ENCODE measurements at regions not wholly inside any gene's neighbourhood (a gene's known extent, or its start where the extent isn't known, plus 50 kb on each side); places are given as distances from the start of the nearest gene placed in this dataset.

DNA sequence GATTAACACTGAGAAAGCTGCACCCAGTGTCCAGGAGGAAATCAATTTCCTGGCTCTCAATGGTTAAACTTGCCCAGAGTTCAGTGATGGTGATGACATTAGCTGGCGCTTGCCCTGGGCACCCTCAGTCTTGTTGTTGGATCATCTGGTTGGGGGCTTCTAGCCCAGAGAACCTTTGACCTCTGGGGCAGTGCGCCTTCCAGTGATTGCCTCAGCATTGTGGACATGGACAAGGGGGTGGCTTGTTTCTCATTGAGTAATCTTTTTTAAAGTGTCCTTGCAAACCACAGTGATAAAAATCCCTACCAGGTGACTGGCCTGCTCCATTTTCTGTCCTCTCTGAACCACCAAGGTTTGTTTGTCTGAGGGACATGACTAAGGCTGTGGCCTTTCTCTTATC, 95.6 kb upstream of the USP9Y start:
- no peak for DNase-seq

DNA sequence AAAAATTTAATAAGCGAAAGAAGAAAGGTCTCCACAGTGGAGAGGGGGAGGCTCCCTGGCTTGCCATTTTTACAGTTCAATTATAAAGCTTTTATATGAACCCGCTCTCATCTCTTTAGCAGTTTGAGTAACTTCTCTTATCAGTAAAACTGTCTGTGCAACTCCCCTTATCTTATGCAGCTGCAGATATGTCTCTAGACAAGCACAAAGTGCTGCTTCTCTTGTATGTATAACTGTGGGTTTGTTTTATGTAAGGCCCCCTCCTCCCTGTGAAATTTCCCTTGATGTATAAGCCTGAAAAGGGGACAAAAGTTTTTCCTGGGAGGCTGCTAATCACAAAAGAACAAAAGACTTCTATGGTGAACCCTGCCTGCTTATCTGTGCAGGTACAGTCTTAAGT, 90.2 kb upstream of the USP9Y start:
- DNase-seq: no peak

DNA sequence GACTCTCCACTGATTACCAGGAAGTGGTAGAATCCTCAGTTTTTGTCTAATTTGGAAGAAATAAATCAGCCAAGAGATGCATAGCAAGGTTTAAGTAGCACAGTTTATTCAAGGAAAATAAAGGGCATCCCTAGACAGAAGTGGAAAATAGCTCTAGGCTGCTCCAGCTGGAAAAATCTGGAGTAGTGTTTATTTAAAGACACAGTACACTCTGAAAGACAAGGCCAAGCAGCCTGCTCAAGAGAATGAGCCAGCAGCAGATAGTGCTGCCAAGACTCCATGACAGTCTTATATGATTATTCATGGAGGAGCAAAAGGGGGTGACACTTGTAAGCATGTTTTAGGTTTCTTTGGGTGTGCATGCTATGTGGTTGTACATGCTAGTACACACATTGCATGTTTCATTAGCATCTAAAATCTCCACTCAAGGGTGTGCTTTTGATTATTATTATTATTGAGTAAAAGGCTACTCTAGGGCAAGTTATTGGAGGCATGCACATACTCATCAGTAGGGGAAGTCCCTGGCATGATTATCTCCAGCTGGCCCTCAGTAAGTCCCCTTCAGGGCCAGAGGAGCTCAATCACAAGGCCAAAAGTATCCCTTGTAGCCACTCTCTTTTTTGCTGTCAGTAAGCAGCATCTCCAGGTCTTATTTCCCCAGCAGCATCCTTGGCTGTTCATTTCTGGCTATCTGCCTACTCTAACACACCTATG, 85.1 kb upstream of the USP9Y start:
- DNase-seq: no peak

DNA sequence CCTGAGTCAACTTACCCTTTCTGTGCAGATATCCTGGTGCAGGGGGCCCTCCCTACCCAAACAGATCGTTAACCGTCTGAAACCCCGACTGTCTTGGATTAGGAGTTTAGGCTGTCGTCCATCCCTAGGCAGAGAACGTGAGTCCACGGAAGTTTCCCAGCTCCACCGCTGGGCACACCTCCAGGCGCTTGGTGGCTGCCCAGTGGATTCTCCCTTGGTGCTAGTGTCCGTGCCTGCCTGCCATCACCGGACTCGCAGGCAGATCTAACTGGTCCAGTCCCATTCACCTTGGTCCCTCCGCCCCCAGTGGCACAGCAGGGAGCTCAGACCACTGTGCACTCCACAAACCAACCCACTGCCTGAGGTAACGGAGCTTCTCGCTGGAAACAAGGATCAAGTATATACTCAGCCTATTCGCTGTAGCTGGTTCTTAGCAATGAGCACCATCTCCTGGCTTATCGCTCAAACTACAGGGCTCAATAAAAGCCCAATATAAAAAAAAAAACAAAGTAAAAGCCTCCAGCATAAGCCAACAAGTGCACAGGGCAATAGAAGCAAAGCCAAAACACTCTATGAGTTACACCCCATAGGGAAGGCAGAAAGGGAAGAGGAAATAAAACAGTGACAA, 79.5 kb upstream of the USP9Y start:
- no peak for DNase-seq

DNA sequence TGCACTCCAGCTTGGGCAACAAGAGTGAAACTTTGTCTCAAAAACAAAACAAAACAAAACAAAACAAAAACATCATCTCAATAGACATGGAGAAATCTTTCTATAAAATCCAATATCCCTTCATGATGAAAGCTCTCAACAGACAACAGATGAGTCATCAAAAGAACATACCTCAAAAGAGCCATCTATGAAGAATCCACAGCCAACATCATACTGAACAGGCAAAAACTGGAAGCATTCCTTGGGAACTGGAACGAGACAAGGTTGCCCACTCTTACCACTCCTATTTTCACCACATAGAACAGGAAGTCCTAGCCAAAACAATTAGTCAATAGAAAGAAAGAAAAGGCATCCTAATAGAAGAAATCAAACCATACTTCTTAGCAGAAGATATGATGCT, 77.8 kb upstream of the USP9Y start:
- DNase-seq: no peak

DNA sequence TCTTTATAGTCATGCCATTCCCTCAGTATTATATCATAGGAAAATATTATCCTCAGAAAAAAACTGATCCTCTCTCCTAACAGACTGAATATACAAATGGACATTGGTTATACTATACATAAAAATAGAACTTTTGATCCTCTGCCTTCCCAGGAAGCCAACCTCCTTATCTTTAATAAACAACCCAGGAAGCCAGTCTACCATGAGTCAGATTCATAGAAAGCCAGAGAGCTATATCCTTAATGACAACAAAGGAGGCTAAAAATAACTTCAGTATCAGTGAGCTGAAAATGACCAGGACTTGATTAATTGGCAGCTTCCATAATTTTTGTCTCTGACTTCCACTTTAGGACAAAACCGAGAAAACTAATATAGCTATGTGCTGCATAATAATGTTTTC, 58.0 kb upstream of the USP9Y start:
- DNase-seq: no peak

DNA sequence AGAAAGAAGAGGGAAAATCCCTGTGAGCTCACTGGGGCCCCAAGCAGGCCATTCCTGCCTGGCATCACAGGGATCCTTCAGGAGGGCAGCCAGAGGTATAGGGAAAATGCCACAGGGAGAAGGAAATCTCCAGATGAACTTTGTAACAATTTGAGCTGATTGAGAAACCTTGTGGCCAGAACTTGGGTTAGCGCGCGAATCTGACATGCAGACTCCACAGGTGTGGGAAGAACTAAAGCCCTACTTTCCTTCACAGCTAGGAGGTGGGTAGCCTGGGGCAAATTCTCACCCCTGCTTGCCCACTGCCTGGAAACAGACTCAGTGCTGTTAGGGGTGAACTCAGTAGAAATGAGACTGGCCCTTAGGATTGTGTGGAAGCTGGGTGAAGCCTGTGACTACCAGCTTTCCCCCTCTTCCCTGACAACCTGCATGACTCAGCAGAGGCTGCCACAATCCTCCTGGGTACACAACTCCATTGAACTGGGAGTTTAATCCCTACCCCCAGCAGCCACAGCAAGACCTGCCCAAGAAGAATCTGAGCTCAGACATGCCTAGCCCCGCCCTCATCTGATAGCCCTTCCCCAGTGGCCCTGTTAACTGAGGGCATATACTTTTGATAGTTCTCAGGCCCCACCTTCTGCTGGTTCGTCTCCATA, 57.2 kb upstream of the USP9Y start:
- DNase-seq: no peak

DNA sequence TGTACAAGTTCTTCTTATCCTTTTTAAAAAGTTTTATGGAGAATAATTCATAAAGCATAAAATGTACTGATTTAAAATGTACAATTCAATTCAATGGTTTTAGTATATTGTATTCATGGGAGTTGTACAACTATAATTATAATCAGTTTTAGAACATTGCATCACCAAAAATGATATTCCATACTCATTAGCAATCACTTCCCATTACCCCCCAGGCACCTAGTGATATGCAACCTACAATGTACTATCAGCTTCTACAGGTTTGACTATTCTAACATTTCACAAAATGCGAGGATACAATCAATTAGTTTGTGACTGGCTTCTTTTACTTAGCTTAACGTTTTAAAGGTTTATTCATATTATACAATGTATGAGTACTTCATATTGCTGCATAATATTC, 49.9 kb upstream of the USP9Y start:
- DNase-seq: no peak
